Fibroblast of lung (primary cell): ENCODE measurements at regions not wholly inside any gene's neighbourhood (a gene's known extent, or its start where the extent isn't known, plus 50 kb on each side); places are given as distances from the start of the nearest gene placed in this dataset.
A peak's percentile ranks its signal among the peaks of the same experiment; 100 is the strongest.

ENCODE experiments used
- DNase-seq, 2 donors: peaks; one replicate each; pipeline versions ENCODE4 v3.0.0 to v3.0.0-alpha.2; 2010; ENCODE audit warnings: low read depth in 2 of 2
- H2AFZ ChIP-seq: 2 replicates; pipeline ENCODE4 v1.5.1; 2012; ENCODE audit warnings: low read length, control low read depth, inconsistent platforms
- H3K27ac ChIP-seq: 2 replicates; pipeline ENCODE4 v1.5.1; 2011; ENCODE audit warnings: low read length, control low read depth; ENCODE audit not compliant: insufficient read depth
- H3K27me3 ChIP-seq: 2 replicates; pipeline ENCODE4 v1.5.1; 2011; ENCODE audit warnings: mild to moderate bottlenecking, low read length; ENCODE audit not compliant: control insufficient read depth, insufficient read depth
- H3K36me3 ChIP-seq: 2 replicates; pipeline ENCODE4 v1.5.1; 2011; ENCODE audit warnings: low read length; ENCODE audit not compliant: control insufficient read depth, insufficient read depth
- H3K4me1 ChIP-seq: 2 replicates; pipeline ENCODE4 v1.5.1; 2011; ENCODE audit warnings: low read length; ENCODE audit not compliant: control insufficient read depth, insufficient read depth; ENCODE audit errors: extremely low read depth
- H3K4me2 ChIP-seq: 2 replicates; pipeline ENCODE4 v1.5.1; 2011; ENCODE audit warnings: low read length, control low read depth; ENCODE audit not compliant: insufficient read depth; ENCODE audit errors: extremely low read depth
- H3K4me3 ChIP-seq, 4 experiments: fragments of 200-600 bp in 1 of 4; sonication (generic) in 1 of 4; replicated peaks in 1 of 4; 2 replicates each; pipeline ENCODE4 v1.5.1; 2011 to 2016; ENCODE audit warnings: low read length in 4 of 4, low read depth in 3 of 4, mild to moderate bottlenecking in 3 of 4, control low read depth in 2 of 4, inconsistent platforms in 1 of 4, mixed read lengths in 1 of 4; ENCODE audit not compliant: insufficient read depth in 1 of 4; ENCODE audit errors: control extremely low read depth in 1 of 4
- H3K79me2 ChIP-seq: 2 replicates; pipeline ENCODE4 v1.5.1; 2012; ENCODE audit warnings: mild to moderate bottlenecking, low read length, inconsistent platforms; ENCODE audit not compliant: control insufficient read depth, insufficient read depth
- H3K9ac ChIP-seq: 2 replicates; pipeline ENCODE4 v1.5.1; 2011; ENCODE audit warnings: mild to moderate bottlenecking, low read length, control low read depth; ENCODE audit not compliant: insufficient read depth
- H3K9me3 ChIP-seq: 2 replicates; pipeline ENCODE4 v1.5.1; 2012; ENCODE audit warnings: low read depth, low read length; ENCODE audit not compliant: control insufficient read depth, insufficient read depth
- H4K20me1 ChIP-seq: 2 replicates; pipeline ENCODE4 v1.5.1; 2011; ENCODE audit warnings: low read length; ENCODE audit not compliant: control insufficient read depth, insufficient read depth; ENCODE audit errors: extremely low read depth
- EZH2 ChIP-seq: IDR thresholded peaks from 2 replicates; pipeline ENCODE4 v1.5.1; 2012; ENCODE audit warnings: low read length, control low read depth, mild to moderate bottlenecking; ENCODE audit errors: missing control alignments
- TF ChIP-seq, protein P1 (sequence below), 2 donors: IDR thresholded peaks in 1 of 2; conservative IDR thresholded peaks in 1 of 2; 1 replicate in 1 of 2; 2 replicates in 1 of 2; pipeline ENCODE4 v1.5.1; 2011 to 2012; ENCODE audit warnings: low read length in 2 of 2, control low read depth in 1 of 2, inconsistent platforms in 1 of 2, low read depth in 1 of 2, mild to moderate bottlenecking in 1 of 2

DNA sequence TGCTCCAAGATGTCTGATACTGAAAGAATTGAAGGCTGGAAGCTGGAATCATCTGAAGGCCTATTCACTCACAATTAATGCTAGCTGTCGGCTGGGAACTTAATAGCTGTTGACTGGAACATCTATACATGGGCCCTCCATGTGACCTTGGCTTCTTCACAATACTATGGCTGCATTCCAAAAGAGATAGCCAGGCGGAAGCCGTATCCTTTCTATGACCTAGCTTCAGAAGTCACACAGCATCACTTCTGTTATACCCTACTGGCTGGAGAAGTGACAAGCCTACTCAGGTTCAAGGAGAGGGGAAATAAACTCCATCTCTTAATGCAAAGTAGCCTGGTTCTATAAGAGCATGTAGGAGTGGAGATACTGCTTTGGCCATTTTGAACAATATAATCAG, 50.9 kb upstream of the SPRED1 start:
- Histone ChIP-seq H3K27ac (no peak overlapping the region), H4K20me1 (no peaks in the 10 kb centered on the region), H3K4me1 (no peaks in the 10 kb centered on the region), H3K4me2 (no peak overlapping the region), H3K27me3 (no peaks in the 10 kb centered on the region), H3K36me3 (no peaks in the 10 kb centered on the region), H3K9ac (no peak overlapping the region), H3K4me3 (no peak overlapping the region), H2AFZ (no peak overlapping the region), H3K79me2 (no peaks in the 10 kb centered on the region), H3K9me3 (no peaks in the 10 kb centered on the region)
- no peak for TF ChIP-seq EZH2
- TF ChIP-seq, protein P1, sequence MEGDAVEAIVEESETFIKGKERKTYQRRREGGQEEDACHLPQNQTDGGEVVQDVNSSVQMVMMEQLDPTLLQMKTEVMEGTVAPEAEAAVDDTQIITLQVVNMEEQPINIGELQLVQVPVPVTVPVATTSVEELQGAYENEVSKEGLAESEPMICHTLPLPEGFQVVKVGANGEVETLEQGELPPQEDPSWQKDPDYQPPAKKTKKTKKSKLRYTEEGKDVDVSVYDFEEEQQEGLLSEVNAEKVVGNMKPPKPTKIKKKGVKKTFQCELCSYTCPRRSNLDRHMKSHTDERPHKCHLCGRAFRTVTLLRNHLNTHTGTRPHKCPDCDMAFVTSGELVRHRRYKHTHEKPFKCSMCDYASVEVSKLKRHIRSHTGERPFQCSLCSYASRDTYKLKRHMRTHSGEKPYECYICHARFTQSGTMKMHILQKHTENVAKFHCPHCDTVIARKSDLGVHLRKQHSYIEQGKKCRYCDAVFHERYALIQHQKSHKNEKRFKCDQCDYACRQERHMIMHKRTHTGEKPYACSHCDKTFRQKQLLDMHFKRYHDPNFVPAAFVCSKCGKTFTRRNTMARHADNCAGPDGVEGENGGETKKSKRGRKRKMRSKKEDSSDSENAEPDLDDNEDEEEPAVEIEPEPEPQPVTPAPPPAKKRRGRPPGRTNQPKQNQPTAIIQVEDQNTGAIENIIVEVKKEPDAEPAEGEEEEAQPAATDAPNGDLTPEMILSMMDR (conservative IDR thresholded peaks at IDR 0.05 in 1 of 2, IDR thresholded peaks at IDR 0.05 in 1 of 2; ENCODE audit: low read depth in 1 of 2, low read length in 2 of 2): no peak
- no peak for DNase-seq

DNA sequence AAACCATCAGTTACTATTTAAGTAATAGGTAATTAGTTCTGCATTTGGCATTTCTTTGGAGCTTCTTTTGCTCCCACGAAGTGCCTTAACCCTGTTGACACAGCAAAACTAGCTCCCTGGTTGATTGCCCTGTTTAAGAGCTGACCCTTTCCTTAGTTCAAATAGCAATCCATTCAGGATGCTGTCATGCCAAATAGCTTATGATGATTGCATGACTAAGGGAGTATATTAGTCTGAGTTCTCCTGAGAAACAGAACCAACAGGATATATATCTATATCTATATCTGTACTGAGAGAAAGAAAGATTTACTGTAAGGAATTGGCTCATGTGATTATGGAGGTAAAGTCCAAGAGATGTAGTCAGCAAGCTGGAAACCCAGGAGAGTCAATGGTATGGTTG, 50.3 kb upstream of the SPRED1 start:
- H3K9ac ChIP-seq: no peak overlapping the region
- no peak overlapping the region for H2AFZ ChIP-seq
- no peaks in the 10 kb centered on the region for H3K27me3 ChIP-seq
- H4K20me1 ChIP-seq: no peaks in the 10 kb centered on the region
- no peak for TF ChIP-seq EZH2
- TF ChIP-seq, protein P1 (conservative IDR thresholded peaks at IDR 0.05 in 1 of 2, IDR thresholded peaks at IDR 0.05 in 1 of 2; ENCODE audit: low read depth in 1 of 2, low read length in 2 of 2): no peak
- H3K27ac ChIP-seq: no peak overlapping the region
- H3K79me2 ChIP-seq: no peaks in the 10 kb centered on the region
- no peak overlapping the region for H3K4me2 ChIP-seq
- H3K36me3 ChIP-seq: no peaks in the 10 kb centered on the region
- no peaks in the 10 kb centered on the region for H3K9me3 ChIP-seq
- H3K4me3 ChIP-seq: no peak overlapping the region
- no peaks in the 10 kb centered on the region for H3K4me1 ChIP-seq
- DNase-seq: peak in 1 of 2 donors; percentile 39
